RKO (cell line): ENCODE measurements at regions not wholly inside any gene's neighbourhood (a gene's known extent, or its start where the extent isn't known, plus 50 kb on each side); places are given as distances from the start of the nearest gene placed in this dataset.

Experiments used
- DNase-seq: peaks from one replicate; pipeline ENCODE4 v3.0.0-alpha.2; 2016; ENCODE audit warnings: low spot score

DNA sequence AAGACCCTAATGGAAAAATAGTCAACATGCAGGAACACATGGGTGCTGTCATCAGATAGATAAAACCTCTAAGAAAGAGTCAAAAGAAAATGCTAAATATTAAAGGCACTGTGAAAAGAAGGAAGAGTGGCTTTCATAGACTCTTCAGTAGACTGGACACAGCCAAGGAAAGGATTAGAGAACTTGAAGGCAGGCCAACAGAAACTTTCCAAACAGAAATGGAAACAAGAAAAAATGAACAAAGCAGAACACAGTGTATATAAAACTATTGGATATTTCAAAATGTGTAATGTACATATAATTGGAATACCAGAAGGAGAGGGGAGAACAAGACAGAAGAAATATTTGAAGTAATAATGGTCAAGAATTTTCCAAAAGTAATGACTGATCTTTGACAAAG lies 431.9 kb downstream of the MATN1 start:
- no peak for DNase-seq

- DNase-seq: no peak
These were observed 432.8 kb downstream of the MATN1 start for GRCh38 chr1:30290581-30290980.

GRCh38 chr1:30287976-30288375 lies 435.4 kb downstream of the MATN1 start:
- no peak for DNase-seq

- no peak for DNase-seq
These were observed 436.2 kb downstream of the MATN1 start for GRCh38 chr1:30286988-30287839.

DNA sequence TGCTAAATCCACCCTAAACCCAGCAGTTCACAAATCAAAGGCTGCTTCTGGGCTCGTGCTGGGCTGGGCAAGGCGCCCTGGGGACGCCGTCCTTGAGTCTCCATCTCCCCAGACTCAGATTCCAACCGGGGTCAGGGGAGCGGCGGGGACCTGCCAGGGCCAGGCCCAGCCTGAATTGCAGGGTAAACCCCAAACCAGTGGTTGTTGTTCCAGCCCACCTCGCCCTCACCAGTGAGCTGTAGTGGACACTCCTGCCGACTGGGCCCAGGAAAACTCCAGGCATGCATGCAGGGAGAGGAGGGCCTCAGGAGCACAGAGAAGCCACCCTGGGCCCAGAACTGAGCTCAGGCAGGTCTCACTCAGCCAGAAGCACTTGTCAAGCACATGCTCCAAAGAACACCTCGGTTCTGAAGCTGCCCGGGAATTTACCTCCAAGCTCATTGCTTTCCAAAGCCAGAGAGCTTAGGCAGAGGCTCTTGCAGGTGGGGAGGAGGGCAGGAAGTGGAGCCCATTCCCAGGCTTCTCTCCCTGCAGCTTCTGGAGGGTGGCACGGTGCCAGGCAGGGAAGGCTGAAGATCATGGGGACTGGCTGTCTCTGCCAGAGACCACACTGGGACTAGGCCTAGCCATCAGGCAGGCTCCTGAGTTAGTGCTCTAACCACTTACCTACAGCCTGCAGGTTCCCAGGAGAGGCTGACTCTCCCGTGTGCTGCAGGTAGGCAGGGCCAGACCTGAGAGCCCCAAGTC lies 437.0 kb downstream of the MATN1 start:
- DNase-seq: no peak

GRCh38 chr1:30285501-30285932 lies 437.9 kb downstream of the MATN1 start:
- no peak for DNase-seq

- DNase-seq: no peak
These were observed 438.5 kb downstream of the MATN1 start for GRCh38 chr1:30284728-30285475.

DNA sequence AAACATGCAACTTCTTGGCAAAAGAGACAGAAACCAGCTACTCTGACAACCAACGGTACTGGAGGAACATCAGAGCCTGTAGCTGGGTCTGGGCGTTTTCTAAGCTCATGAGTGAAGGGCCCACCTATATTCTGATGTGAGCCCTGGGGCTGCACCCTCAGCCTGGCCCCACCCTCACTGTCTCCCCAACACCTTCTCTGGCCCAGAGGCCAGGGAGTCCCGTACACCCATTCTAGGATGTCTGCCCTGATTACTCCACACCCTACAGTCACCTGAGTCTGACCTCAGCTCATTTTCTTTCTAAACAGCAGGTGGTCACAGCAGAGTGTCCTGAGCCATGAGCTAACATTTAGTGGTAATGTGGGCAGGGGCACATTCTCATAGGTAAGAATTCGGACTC lies 439.2 kb downstream of the MATN1 start:
- DNase-seq: no peak

DNA sequence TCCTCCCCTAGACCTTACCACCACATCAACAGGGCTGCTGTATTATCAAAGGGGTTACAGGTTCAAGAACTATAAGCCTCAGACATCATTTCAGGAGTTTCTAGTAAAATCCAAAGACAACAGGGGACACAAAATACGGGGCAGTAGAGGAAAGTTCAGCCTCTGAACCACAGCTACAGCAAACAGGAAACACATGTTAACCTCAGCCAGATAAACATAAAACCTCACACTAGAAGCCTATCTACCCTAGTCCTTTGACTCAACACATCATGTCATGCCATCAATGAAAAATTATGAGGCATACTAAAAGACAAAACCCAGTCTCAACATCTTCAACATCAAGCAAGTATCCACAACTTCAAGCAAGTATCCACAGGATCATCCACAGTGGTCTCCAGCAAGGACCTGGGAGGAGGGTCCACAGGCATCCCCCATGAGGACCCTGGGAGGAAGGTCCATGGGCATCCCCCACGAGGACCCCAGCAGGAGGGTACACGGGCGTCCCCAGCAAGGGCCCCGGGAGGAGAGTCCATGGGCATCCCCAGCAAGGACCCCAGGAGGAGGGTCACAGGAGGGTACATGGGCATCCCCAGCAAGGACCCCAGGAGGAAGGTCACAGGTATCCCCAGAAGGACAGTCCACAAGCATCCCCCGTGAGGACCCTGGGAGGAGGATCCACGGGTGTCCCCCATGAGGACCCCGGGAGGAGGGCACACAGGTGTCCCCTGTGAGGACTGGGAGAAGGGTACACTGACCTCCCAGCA lies 440.0 kb downstream of the MATN1 start:
- DNase-seq: no peak

DNA sequence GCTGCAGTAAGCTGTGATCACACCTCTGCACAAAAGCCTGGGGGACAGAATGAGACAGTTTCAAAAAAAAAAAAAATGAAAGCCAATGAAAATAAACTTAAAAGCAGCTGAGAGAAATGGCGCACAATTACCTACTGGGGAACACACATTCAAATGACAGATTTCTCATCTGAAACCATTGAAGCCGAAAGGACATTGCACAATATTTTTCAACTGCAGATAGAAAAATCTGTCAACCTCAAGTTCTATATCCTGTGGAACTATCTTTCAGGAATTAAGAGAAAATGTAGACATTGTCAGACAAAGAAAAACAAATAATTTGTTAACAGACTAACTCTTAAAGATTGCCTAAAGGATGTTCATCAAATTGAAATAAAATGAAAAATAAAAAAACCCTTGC lies 442.8 kb downstream of the MATN1 start:
- no peak for DNase-seq

DNA sequence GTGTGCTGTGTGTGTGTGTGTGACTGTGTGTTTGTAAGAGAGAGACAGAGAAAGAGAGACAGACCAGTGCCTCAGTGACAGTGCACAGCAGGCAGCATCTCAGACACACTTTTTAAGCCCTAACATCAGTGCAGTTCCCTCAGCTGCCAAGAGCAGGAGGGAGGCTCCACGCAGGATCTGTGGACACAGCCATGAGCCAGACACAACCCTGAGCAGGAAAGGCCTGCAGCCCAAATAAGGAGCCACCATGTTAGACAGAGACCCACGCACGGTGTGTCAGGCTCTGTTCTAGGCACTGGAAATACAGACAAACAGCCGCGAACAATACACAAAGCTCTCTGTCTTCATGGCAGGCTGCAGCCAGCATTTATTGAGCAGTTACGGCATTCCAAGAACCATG lies 445.5 kb downstream of the MATN1 start:
- no peak for DNase-seq

- no peak for DNase-seq
These were observed 446.0 kb downstream of the MATN1 start for GRCh38 chr1:30277415-30277814.

GRCh38 chr1:30275926-30276764 lies 447.2 kb downstream of the MATN1 start:
- DNase-seq: no peak

DNA sequence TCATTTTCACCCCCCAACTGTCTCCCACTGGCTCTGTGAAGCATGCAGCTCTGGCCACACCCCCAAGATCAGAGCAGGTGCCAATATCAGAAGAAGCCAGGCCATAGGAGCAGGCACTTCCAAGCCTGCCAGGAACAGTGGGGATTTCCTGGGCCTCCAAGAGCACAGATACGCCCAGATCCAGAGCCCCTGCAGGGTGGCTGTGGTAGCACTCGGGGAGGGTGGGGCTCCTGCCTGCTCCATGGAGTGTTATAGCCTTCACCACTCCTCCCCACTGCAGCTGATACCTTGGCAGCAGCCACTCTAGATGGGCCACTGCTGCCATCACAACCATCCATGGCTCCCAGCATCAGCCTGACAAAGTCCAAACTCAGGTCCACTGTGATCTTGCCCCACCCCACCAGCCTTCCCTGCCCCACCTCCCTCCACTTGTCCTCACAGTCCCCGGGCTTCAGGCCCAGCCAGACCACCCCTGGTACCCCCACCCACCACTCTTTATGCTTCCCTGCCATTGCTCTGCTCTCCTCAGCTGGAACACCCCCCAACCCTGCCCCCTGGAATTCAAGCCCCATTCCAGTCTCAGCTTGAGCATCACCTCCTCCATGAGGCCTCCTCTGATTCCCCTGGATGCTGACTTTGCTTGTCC lies 448.3 kb downstream of the MATN1 start:
- no peak for DNase-seq

- DNase-seq: no peak
These were observed 449.0 kb downstream of the MATN1 start for GRCh38 chr1:30274173-30274970.

- DNase-seq: no peak
These were observed 449.9 kb downstream of the MATN1 start for GRCh38 chr1:30273456-30273855.

DNA sequence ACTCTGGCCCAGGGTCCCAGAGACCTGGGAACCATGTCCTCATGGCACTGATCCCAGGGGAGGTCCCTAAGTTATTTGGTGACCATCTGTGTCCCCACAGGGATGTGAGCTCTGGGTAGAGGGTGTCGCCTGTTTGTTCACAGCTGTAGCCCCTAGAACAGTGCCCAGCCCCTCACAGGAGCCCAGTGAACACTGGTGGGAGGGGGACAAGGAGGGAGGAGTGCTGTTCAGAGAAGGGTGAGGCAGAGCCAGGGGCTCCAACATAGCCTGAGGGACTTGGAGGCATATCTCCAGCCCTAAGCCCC lies 450.4 kb downstream of the MATN1 start:
- DNase-seq: no peak

DNA sequence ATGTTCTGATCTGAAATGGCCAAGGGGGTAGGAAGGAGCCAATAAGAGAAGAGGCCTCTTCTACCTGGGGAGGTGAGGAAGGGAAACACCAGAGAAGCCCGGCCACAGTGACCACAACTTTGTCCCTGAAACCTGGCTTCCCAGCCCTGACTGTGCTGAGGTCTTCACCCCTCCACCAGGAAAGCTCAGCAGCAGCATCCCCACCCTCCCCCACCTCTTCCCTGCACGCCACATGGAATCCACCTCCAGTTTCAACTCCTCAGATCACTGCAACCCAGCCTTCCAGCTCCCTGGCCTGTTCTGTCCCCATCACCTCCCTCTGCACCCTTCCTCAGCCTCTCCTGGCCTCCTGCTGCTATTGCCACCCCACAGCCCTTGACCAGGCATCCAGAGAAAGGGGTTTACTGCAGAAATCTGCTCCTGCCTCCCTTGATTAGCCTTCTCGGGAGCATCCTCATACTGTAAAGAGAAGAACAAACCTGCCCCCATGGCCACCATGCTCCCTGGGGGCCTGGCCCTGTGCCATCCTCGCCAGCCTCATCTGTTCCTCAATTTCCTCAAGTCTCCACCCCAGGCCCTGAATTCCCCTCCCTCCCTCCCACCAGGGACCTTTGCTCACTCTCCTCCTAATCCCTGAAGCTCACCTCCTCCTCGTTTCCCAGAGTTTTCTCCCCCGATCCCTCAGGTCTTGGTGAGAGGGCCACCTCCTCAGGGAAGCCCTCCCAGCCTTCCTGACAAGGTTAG lies 450.9 kb downstream of the MATN1 start:
- DNase-seq: no peak
